ENCODE measurements at regions not wholly inside any gene's neighbourhood (a gene's known extent, or its start where the extent isn't known, plus 50 kb on each side); places are given as distances from the start of the nearest gene placed in this dataset.

- no peak for TF ChIP-seq CTCF (conservative IDR thresholded peaks at IDR 0.05; ENCODE audit: low read length)
- no peak for TF ChIP-seq EZH2phosphoT487 (IDR thresholded peaks at IDR 0.05; ENCODE audit: borderline replicate concordance, low read depth, low read length)
Measured at GRCh38 chr13:83471011-83471410, 411.3 kb downstream of the SLITRK1 start.
